HepG2 (cell line): ENCODE measurements at regions not wholly inside any gene's neighbourhood (a gene's known extent, or its start where the extent isn't known, plus 50 kb on each side); places are given as distances from the start of the nearest gene placed in this dataset.

ENCODE experiments used
- HNRNPLL ChIP-seq: fragments of 200-400 bp; formaldehyde crosslinking; IDR thresholded peaks from 2 replicates; pipeline ENCODE4 v1.6.1; 2017; ENCODE audit warnings: mild to moderate bottlenecking, low read depth, low read length; ENCODE audit not compliant: poor library complexity, severe bottlenecking
- KDM2A ChIP-seq: sonication (generic); formaldehyde crosslinking; IDR thresholded peaks from 2 replicates; pipeline ENCODE4 v1.4.0; 2020; ENCODE audit warnings: low read depth, missing genetic modification reagents, borderline replicate concordance
- TAF1 ChIP-seq: sonication (generic); formaldehyde crosslinking; IDR thresholded peaks from 2 replicates; pipeline ENCODE4 v1.4.0; 2020; ENCODE audit warnings: missing genetic modification reagents
- TCF7L2 ChIP-seq: IDR thresholded peaks from 2 replicates; pipeline ENCODE4 v1.6.1; 2011; ENCODE audit warnings: mild to moderate bottlenecking, low read depth, low read length, moderate library complexity
- ZBTB8A ChIP-seq: sonication (generic); formaldehyde crosslinking; IDR thresholded peaks from 2 replicates; pipeline ENCODE4 v1.4.0; 2020; ENCODE audit warnings: mild to moderate bottlenecking, low read depth, missing genetic modification reagents, borderline replicate concordance
- ZNF558 ChIP-seq: sonication (generic); formaldehyde crosslinking; IDR thresholded peaks from 2 replicates; pipeline ENCODE4 v1.9.0; 2022; ENCODE audit warnings: mild to moderate bottlenecking, missing genetic modification reagents, borderline replicate concordance
- ZNF747 ChIP-seq: sonication (generic); formaldehyde crosslinking; IDR thresholded peaks from 2 replicates; pipeline ENCODE4 v1.8.1; 2023; ENCODE audit warnings: missing genetic modification reagents, mild to moderate bottlenecking, borderline replicate concordance
- TF ChIP-seq, protein P1 (sequence below), 2 experiments: fragments of 450-650 bp in 1 of 2; sonication (generic) in 1 of 2; formaldehyde crosslinking in 1 of 2; IDR thresholded peaks; 2 replicates each; pipeline versions ENCODE4 v1.6.1 to v1.8.0; 2016 to 2022; ENCODE audit warnings: antibody characterized with exemption in 1 of 2, mild to moderate bottlenecking in 1 of 2, missing genetic modification reagents in 1 of 2

DNA sequence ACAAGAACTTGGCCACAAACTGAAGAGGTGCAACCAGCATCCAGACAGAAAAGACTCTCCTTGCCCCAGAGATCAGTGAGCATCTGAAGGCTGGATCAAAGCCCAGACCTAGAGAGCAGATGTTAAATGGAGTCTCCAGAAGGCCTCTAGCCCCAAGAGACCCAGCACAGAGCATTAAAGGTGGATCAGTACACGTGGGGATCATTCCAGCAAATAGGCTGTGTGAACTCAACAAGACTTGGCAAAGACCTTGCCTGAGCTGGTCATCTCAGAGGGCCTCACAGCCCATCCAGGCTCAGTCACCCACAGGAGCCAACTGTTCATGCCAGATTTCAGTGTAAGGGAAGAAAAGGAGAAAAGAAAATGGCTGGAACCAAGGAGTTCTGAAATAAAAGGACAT is 214.0 kb downstream of the ENC1 start:
- TF ChIP-seq TCF7L2 (no peak), HNRNPLL (no peak), ZNF558 (no peak), TAF1 (CRISPR knock-in tag) (no peak), ZNF747 (no peak), KDM2A (CRISPR knock-in tag) (no peak), ZBTB8A (no peak)
- TF ChIP-seq, protein P1, sequence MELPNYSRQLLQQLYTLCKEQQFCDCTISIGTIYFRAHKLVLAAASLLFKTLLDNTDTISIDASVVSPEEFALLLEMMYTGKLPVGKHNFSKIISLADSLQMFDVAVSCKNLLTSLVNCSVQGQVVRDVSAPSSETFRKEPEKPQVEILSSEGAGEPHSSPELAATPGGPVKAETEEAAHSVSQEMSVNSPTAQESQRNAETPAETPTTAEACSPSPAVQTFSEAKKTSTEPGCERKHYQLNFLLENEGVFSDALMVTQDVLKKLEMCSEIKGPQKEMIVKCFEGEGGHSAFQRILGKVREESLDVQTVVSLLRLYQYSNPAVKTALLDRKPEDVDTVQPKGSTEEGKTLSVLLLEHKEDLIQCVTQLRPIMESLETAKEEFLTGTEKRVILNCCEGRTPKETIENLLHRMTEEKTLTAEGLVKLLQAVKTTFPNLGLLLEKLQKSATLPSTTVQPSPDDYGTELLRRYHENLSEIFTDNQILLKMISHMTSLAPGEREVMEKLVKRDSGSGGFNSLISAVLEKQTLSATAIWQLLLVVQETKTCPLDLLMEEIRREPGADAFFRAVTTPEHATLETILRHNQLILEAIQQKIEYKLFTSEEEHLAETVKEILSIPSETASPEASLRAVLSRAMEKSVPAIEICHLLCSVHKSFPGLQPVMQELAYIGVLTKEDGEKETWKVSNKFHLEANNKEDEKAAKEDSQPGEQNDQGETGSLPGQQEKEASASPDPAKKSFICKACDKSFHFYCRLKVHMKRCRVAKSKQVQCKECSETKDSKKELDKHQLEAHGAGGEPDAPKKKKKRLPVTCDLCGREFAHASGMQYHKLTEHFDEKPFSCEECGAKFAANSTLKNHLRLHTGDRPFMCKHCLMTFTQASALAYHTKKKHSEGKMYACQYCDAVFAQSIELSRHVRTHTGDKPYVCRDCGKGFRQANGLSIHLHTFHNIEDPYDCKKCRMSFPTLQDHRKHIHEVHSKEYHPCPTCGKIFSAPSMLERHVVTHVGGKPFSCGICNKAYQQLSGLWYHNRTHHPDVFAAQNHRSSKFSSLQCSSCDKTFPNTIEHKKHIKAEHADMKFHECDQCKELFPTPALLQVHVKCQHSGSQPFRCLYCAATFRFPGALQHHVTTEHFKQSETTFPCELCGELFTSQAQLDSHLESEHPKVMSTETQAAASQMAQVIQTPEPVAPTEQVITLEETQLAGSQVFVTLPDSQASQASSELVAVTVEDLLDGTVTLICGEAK (IDR thresholded peaks at IDR 0.05), result no peak
- TF ChIP-seq, protein P1 (CRISPR knock-in tag; IDR thresholded peaks at IDR 0.05), result no peak
